Caco-2 (cell line): ENCODE measurements at regions not wholly inside any gene's neighbourhood (a gene's known extent, or its start where the extent isn't known, plus 50 kb on each side); places are given as distances from the start of the nearest gene placed in this dataset.

Experiments
- BruUV-seq: library from RNA; stranded (reverse); fragments of 400-500 nt; replicated peaks from 2 replicates; lab custom pipeline; 2021; lab: Mats Ljungman, UMichigan
- CTCF ChIA-PET: fragments of 300-600 bp; sonication (Branson Sonifier 250); formaldehyde crosslinking; loops from one replicate; lab custom pipeline; 2022; ENCODE audit warnings: antibody characterized with exemption; lab: Charles Lee
- POLR2A ChIA-PET: fragments of 300-600 bp; sonication (Branson Sonifier 250); formaldehyde crosslinking; loops from one replicate; lab custom pipeline; 2022; ENCODE audit warnings: antibody characterized with exemption; lab: Charles Lee
- DNase-seq, 2 experiments: peaks; one replicate each; pipeline versions ENCODE4 v3.0.0 to v3.0.0-alpha.2; 2020 to 2022
- H3K27me3 ChIP-seq: replicated peaks from 2 replicates; pipeline ENCODE4 v1.6.0; 2011; ENCODE audit warnings: low read length; ENCODE audit not compliant: control insufficient read depth, insufficient read depth
- H3K36me3 ChIP-seq: 2 replicates; pipeline ENCODE4 v1.5.1; 2011; ENCODE audit warnings: low read length; ENCODE audit not compliant: control insufficient read depth, insufficient read depth
- H3K4me1 ChIP-seq: fragments of 250-450 bp; sonication (Bioruptor Pico); 2 replicates; pipeline ENCODE4 v1.5.1; 2020; ENCODE audit warnings: mild to moderate bottlenecking
- H3K4me3 ChIP-seq: 2 replicates; pipeline ENCODE4 v1.5.1; 2011; ENCODE audit warnings: low read depth, mild to moderate bottlenecking, control low read depth, low read length
- H3K9me3 ChIP-seq: fragments of 250-450 bp; sonication (Bioruptor Pico); 2 replicates; pipeline ENCODE4 v1.5.1; 2020; ENCODE audit warnings: mild to moderate bottlenecking, moderate library complexity
- H3K27ac Mint-ChIP-seq: one replicate; pipeline ENCODE4 v1.8.0; 2022; ENCODE audit warnings: mixed read lengths; ENCODE audit not compliant: unreplicated experiment
- H3K27me3 Mint-ChIP-seq: one replicate; pipeline ENCODE4 v1.8.0; 2022; ENCODE audit warnings: mixed read lengths; ENCODE audit not compliant: insufficient read depth, unreplicated experiment
- H3K36me3 Mint-ChIP-seq: one replicate; pipeline ENCODE4 v1.8.0; 2022; ENCODE audit warnings: mild to moderate bottlenecking, mixed read lengths; ENCODE audit not compliant: insufficient read depth, unreplicated experiment
- H3K4me1 Mint-ChIP-seq: one replicate; pipeline ENCODE4 v1.8.0; 2022; ENCODE audit warnings: low read depth, mixed read lengths; ENCODE audit not compliant: unreplicated experiment
- H3K4me3 Mint-ChIP-seq: one replicate; pipeline ENCODE4 v1.8.0; 2022; ENCODE audit warnings: mild to moderate bottlenecking, moderate library complexity, mixed read lengths; ENCODE audit not compliant: unreplicated experiment
- H3K9me3 Mint-ChIP-seq: one replicate; pipeline ENCODE4 v1.8.0; 2022; ENCODE audit warnings: mixed read lengths; ENCODE audit not compliant: unreplicated experiment
- CTCF ChIP-seq, 2 experiments: fragments of 200-600 bp in 1 of 2; IDR thresholded peaks; 1 replicate in 1 of 2; 2 replicates in 1 of 2; pipeline versions ENCODE4 v1.5.1 to v1.8.0; 2011 to 2022; ENCODE audit warnings: antibody characterized with exemption in 1 of 2, control low read depth in 1 of 2, inconsistent platforms in 1 of 2, low read depth in 1 of 2, low read length in 1 of 2, mild to moderate bottlenecking in 1 of 2, moderate library complexity in 1 of 2; ENCODE audit not compliant: insufficient read depth in 1 of 2, severe bottlenecking in 1 of 2, unreplicated experiment in 1 of 2
- intact Hi-C: fragments of 100-400 bp; cut with micrococcal nuclease; formaldehyde crosslinking; loops from one replicate; pipeline ENCODE4 v1.10.0; 2022; ENCODE audit not compliant: unreplicated experiment

DNA sequence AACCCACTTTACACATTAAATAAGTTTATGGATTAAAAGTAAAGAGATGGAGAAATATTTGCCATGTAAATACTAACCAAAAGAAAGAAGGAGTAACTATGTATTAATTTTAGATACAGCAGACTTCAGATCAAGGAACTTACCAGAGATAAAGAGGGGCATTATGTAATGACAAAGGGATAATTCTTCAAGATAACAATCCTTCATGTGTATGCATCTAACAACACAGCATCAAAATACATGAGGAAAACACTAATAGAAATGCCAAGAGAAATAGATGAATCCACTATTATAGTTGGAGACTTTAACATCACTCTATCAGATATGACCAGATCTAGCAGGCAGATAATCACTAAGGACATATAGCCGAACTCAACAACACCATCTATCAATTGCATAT lies 149.8 kb upstream of the ANKRD55 start:
- H3K36me3 ChIP-seq = no peaks in the 10 kb centered on the region
- no peak for TF ChIP-seq CTCF (IDR thresholded peaks at IDR 0.05; ENCODE audit: insufficient read depth in 1 of 2, low read depth in 1 of 2, low read length in 1 of 2, severe bottlenecking in 1 of 2, unreplicated experiment in 1 of 2)
- H3K27me3 ChIP-seq = no peaks in the 10 kb centered on the region
- H3K4me1 ChIP-seq = peaks cover 20% of the 10 kb centered on the region
- intact Hi-C loops = no loop called here
- Mint-ChIP-seq H3K27me3 (no peaks in the 10 kb centered on the region), H3K27ac (no peak overlapping the region), H3K36me3 (peaks cover 13% of the 10 kb centered on the region), H3K4me1 (peaks cover 23% of the 10 kb centered on the region), H3K4me3 (no peak overlapping the region), H3K9me3 (peaks cover 48% of the 10 kb centered on the region)
- no peak overlapping the region for H3K4me3 ChIP-seq
- no peaks in the 10 kb centered on the region; the same call in 1 of the 2 replicates for H3K9me3 ChIP-seq
- POLR2A ChIA-PET = no interaction called here
- no TSS peak for BruUV-seq
- CTCF ChIA-PET = no interaction called here
- DNase-seq = no peak

DNA sequence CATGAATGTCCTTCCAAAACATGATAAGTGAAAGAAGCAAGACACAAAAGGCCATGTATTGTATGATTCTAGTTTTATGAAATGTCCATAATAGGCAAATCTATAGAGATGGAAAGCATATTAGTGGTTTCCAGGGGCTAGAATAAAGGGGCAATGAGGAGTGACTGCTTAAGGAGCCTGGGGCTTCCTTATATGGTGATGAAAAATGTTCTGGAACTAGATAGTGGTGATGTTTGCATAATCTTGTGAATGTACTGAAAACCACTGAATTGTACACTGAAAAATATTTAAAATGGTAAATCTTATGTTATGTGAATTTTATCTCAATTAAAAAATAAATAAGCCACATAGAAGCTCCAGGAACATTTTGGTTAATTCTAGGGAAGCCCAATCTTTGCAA lies 144.4 kb upstream of the ANKRD55 start:
- Histone ChIP-seq H3K27me3 (no peaks in the 10 kb centered on the region), H3K36me3 (no peaks in the 10 kb centered on the region), H3K4me1 (peaks cover 18% of the 10 kb centered on the region; the same call in 1 of the 2 replicates), H3K4me3 (no peak overlapping the region), H3K9me3 (peaks cover 14% of the 10 kb centered on the region)
- no peak for TF ChIP-seq CTCF (IDR thresholded peaks at IDR 0.05; ENCODE audit: insufficient read depth in 1 of 2, low read depth in 1 of 2, low read length in 1 of 2, severe bottlenecking in 1 of 2, unreplicated experiment in 1 of 2)
- no peak for DNase-seq
- intact Hi-C loops = no loop called here
- ChIA-PET POLR2A (no interaction called here), CTCF (no interaction called here)
- Mint-ChIP-seq H3K4me1 (peaks cover 18% of the 10 kb centered on the region), H3K36me3 (peaks cover 19% of the 10 kb centered on the region), H3K9me3 (peaks cover 47% of the 10 kb centered on the region), H3K27ac (no peak overlapping the region), H3K4me3 (no peak overlapping the region), H3K27me3 (no peaks in the 10 kb centered on the region)
- no TSS peak for BruUV-seq

- no peak overlapping the region for H3K4me3 Mint-ChIP-seq
- peaks cover 13% of the 10 kb centered on the region for H3K4me1 Mint-ChIP-seq
- CTCF ChIA-PET = no interaction called here
These were observed 143.0 kb upstream of the ANKRD55 start for GRCh38 chr5:56376128-56376527.

More at GRCh38 chr5:56376128-56376527, 143.0 kb upstream of the ANKRD55 start:
- Histone ChIP-seq H3K4me3 (no peak overlapping the region), H3K36me3 (no peaks in the 10 kb centered on the region), H3K27me3 (no peaks in the 10 kb centered on the region), H3K9me3 (peaks cover 21% of the 10 kb centered on the region), H3K4me1 (peaks cover 18% of the 10 kb centered on the region; the same call in 1 of the 2 replicates)
- Mint-ChIP-seq H3K27ac (no peak overlapping the region), H3K27me3 (no peaks in the 10 kb centered on the region), H3K9me3 (peaks cover 42% of the 10 kb centered on the region), H3K36me3 (peaks cover 17% of the 10 kb centered on the region)
- POLR2A ChIA-PET = no interaction called here
- intact Hi-C loops = loop anchor here (1.0 kb wide), 1 partner anchor 17 kb away; no protein-coding TSS in a partner anchor
- no peak for TF ChIP-seq CTCF (IDR thresholded peaks at IDR 0.05; ENCODE audit: insufficient read depth in 1 of 2, low read depth in 1 of 2, low read length in 1 of 2, severe bottlenecking in 1 of 2, unreplicated experiment in 1 of 2)
- DNase-seq = peak; percentile 53 to 55
- BruUV-seq = no TSS peak
